ENCODE measurements at regions not wholly inside any gene's neighbourhood (a gene's known extent, or its start where the extent isn't known, plus 50 kb on each side); places are given as distances from the start of the nearest gene placed in this dataset.

GRCh38 chr22:25399649-25400151 is 164.8 kb upstream of the GRK3 start:
- intact Hi-C loops (cut with DNase I, micrococcal nuclease) = loop anchor here (5.0 to 10.0 kb wide), 4 partner anchors 37 to 1273 kb away; no protein-coding TSS in a partner anchor
- CTCF ChIA-PET = interaction anchor here (0.6 kb wide), 1 partner anchor 1030 kb away, joined by 4 read pairs; no protein-coding TSS in a partner anchor
- H3K27me3 Mint-ChIP-seq = no peaks in the 10 kb centered on the region
- no peak for DNase-seq
- H3K36me3 Mint-ChIP-seq (ENCODE audit: low read depth) = no peaks in the 10 kb centered on the region
- no peak overlapping the region for H3K4me3 Mint-ChIP-seq
- peaks cover 54% of the 10 kb centered on the region for H3K4me1 Mint-ChIP-seq
- no peak overlapping the region for H3K27ac Mint-ChIP-seq
- no peaks in the 10 kb centered on the region for H3K9me3 Mint-ChIP-seq (ENCODE audit: low read depth)
- POLR2A ChIA-PET = no interaction called here
- no peak for ATAC-seq

GRCh38 chr22:25402160-25402500 is 162.3 kb upstream of the GRK3 start:
- intact Hi-C loops (cut with DNase I, micrococcal nuclease) = loop anchor here (5.0 to 10.0 kb wide), 3 partner anchors 40 to 327 kb away; no protein-coding TSS in a partner anchor
- Mint-ChIP-seq H3K36me3 (ENCODE audit: low read depth) (no peaks in the 10 kb centered on the region), H3K27me3 (no peaks in the 10 kb centered on the region), H3K27ac (no peak overlapping the region), H3K4me3 (no peak overlapping the region), H3K4me1 (peaks cover 46% of the 10 kb centered on the region), H3K9me3 (ENCODE audit: low read depth) (no peaks in the 10 kb centered on the region)
- ATAC-seq (no peak), DNase-seq (no peak)
- CTCF ChIA-PET = no interaction called here
- POLR2A ChIA-PET = no interaction called here

GRCh38 chr22:25402501-25403283 is 161.8 kb upstream of the GRK3 start:
- H3K9me3 Mint-ChIP-seq (ENCODE audit: low read depth) = no peaks in the 10 kb centered on the region
- H3K36me3 Mint-ChIP-seq (ENCODE audit: low read depth) = no peaks in the 10 kb centered on the region
- no peaks in the 10 kb centered on the region for H3K27me3 Mint-ChIP-seq
- ChIA-PET CTCF (interaction anchor here (0.9 kb wide), 1 partner anchor 17 kb away, joined by 3 read pairs; no protein-coding TSS in a partner anchor), POLR2A (no interaction called here)
- no peak overlapping the region for H3K27ac Mint-ChIP-seq
- no peak for DNase-seq
- ATAC-seq = no peak
- no peak overlapping the region for H3K4me3 Mint-ChIP-seq
- peaks cover 42% of the 10 kb centered on the region for H3K4me1 Mint-ChIP-seq
- intact Hi-C loops (cut with DNase I, micrococcal nuclease) = loop anchor here (5.0 to 10.0 kb wide), 3 partner anchors 40 to 328 kb away; no protein-coding TSS in a partner anchor

- ChIA-PET POLR2A (no interaction called here), CTCF (interaction anchor here (0.9 to 1.0 kb wide), 2 partner anchors 17 to 42 kb away, joined by 3 read pairs; no protein-coding TSS in a partner anchor)
Observed at GRCh38 chr22:25403284-25403810, 161.1 kb upstream of the GRK3 start.

GRCh38 chr22:25403811-25404471 is 160.5 kb upstream of the GRK3 start:
- ATAC-seq (peak; percentile 23), DNase-seq (peak; percentile 32)
- H3K27ac Mint-ChIP-seq = peak overlapping the region; percentile 61
- no peaks in the 10 kb centered on the region for H3K27me3 Mint-ChIP-seq
- peaks cover 31% of the 10 kb centered on the region for H3K4me1 Mint-ChIP-seq
- POLR2A ChIA-PET = no interaction called here
- peak overlapping the region; percentile 86 for H3K4me3 Mint-ChIP-seq
- no peaks in the 10 kb centered on the region for H3K36me3 Mint-ChIP-seq (ENCODE audit: low read depth)
- CTCF ChIA-PET = interaction anchor here (0.7 to 1.0 kb wide), 3 partner anchors 18 to 145 kb away, joined by 3 read pairs; no protein-coding TSS in a partner anchor
- no peaks in the 10 kb centered on the region for H3K9me3 Mint-ChIP-seq (ENCODE audit: low read depth)
- intact Hi-C loops (cut with DNase I, micrococcal nuclease) = loop anchor here (5.0 to 10.0 kb wide), 3 partner anchors 42 to 329 kb away; no protein-coding TSS in a partner anchor

More at GRCh38 chr22:25403284-25403810, 161.1 kb upstream of the GRK3 start:
- H3K4me3 Mint-ChIP-seq = peak overlapping the region; percentile 86
- no peaks in the 10 kb centered on the region for H3K27me3 Mint-ChIP-seq
- H3K36me3 Mint-ChIP-seq (ENCODE audit: low read depth) = no peaks in the 10 kb centered on the region
- DNase-seq (no peak), ATAC-seq (no peak)
- no peaks in the 10 kb centered on the region for H3K9me3 Mint-ChIP-seq (ENCODE audit: low read depth)
- H3K4me1 Mint-ChIP-seq = peaks cover 37% of the 10 kb centered on the region
- peak overlapping the region; percentile 61 for H3K27ac Mint-ChIP-seq
- intact Hi-C loops (cut with DNase I, micrococcal nuclease) = loop anchor here (5.0 to 10.0 kb wide), 3 partner anchors 41 to 329 kb away; no protein-coding TSS in a partner anchor

- peak overlapping the region; percentile 86 for H3K4me3 Mint-ChIP-seq
- ATAC-seq (no peak), DNase-seq (peak; percentile 27)
- H3K4me1 Mint-ChIP-seq = peaks cover 30% of the 10 kb centered on the region
- CTCF ChIA-PET = interaction anchor here (0.7 kb wide), 1 partner anchor 146 kb away, joined by 3 read pairs; no protein-coding TSS in a partner anchor
- H3K9me3 Mint-ChIP-seq (ENCODE audit: low read depth) = no peaks in the 10 kb centered on the region
- POLR2A ChIA-PET = no interaction called here
- no peaks in the 10 kb centered on the region for H3K27me3 Mint-ChIP-seq
- intact Hi-C loops (cut with DNase I, micrococcal nuclease) = loop anchor here (5.0 to 10.0 kb wide), 3 partner anchors 42 to 330 kb away; no protein-coding TSS in a partner anchor
- H3K36me3 Mint-ChIP-seq (ENCODE audit: low read depth) = no peaks in the 10 kb centered on the region
- H3K27ac Mint-ChIP-seq = no peak overlapping the region
Observed at GRCh38 chr22:25404556-25404927, 159.9 kb upstream of the GRK3 start.

GRCh38 chr22:25404928-25405816 is 159.3 kb upstream of the GRK3 start:
- Mint-ChIP-seq H3K36me3 (ENCODE audit: low read depth) (no peaks in the 10 kb centered on the region), H3K27ac (peak overlapping the region; percentile 58)

GRCh38 chr22:25405841-25406509 is 158.5 kb upstream of the GRK3 start:
- Mint-ChIP-seq H3K36me3 (ENCODE audit: low read depth) (no peaks in the 10 kb centered on the region), H3K4me1 (peaks cover 25% of the 10 kb centered on the region), H3K4me3 (peak overlapping the region; percentile 67), H3K9me3 (ENCODE audit: low read depth) (no peaks in the 10 kb centered on the region), H3K27ac (peak overlapping the region; percentile 58), H3K27me3 (no peaks in the 10 kb centered on the region)
- ATAC-seq (no peak), DNase-seq (no peak)
- intact Hi-C loops (cut with DNase I, micrococcal nuclease) = loop anchor here in 1 of 2 experiments (1.0 to 10.0 kb wide), 2 partner anchors 42 to 331 kb away; no protein-coding TSS in a partner anchor
- POLR2A ChIA-PET = no interaction called here
- CTCF ChIA-PET = interaction anchor here (0.6 kb wide), 1 partner anchor 112 kb away, joined by 3 read pairs; no protein-coding TSS in a partner anchor

More at GRCh38 chr22:25404928-25405816, 159.3 kb upstream of the GRK3 start:
- POLR2A ChIA-PET = no interaction called here
- intact Hi-C loops (cut with DNase I, micrococcal nuclease) = loop anchor here (1.0 to 10.0 kb wide), 4 partner anchors 42 to 330 kb away; no protein-coding TSS in a partner anchor
- Mint-ChIP-seq H3K9me3 (ENCODE audit: low read depth) (no peaks in the 10 kb centered on the region), H3K4me1 (peaks cover 25% of the 10 kb centered on the region), H3K27me3 (no peaks in the 10 kb centered on the region), H3K4me3 (peak overlapping the region; percentile 86)
- CTCF ChIA-PET = no interaction called here
- DNase-seq (peak; percentile 81), ATAC-seq (peak; percentile 85)

GRCh38 chr22:25406510-25407210 is 157.8 kb upstream of the GRK3 start:
- no peak for ATAC-seq
- Mint-ChIP-seq H3K27me3 (no peaks in the 10 kb centered on the region), H3K36me3 (ENCODE audit: low read depth) (no peaks in the 10 kb centered on the region), H3K4me3 (peak overlapping the region; percentile 67), H3K27ac (no peak overlapping the region), H3K9me3 (ENCODE audit: low read depth) (no peaks in the 10 kb centered on the region), H3K4me1 (peaks cover 22% of the 10 kb centered on the region)
- intact Hi-C loops (cut with DNase I, micrococcal nuclease) = loop anchor here in 1 of 2 experiments (10.0 kb wide), 1 partner anchor 332 kb away; no protein-coding TSS in a partner anchor
- ChIA-PET POLR2A (interaction anchor here (0.6 kb wide), 2 partner anchors 98 to 344 kb away, joined by 3 read pairs; no protein-coding TSS in a partner anchor), CTCF (interaction anchor here (0.6 kb wide), 2 partner anchors 44 to 111 kb away, joined by 3 read pairs; no protein-coding TSS in a partner anchor)
- no peak for DNase-seq

Measured in activated CD4-positive, alpha-beta T cell treated with anti-CD3 and anti-CD28 coated beads for 36 hours (primary cell).